ENCODE measurements at regions not wholly inside any gene's neighbourhood (a gene's known extent, or its start where the extent isn't known, plus 50 kb on each side); places are given as distances from the start of the nearest gene placed in this dataset.
"Not testable (repeated sequence)": the region's sequence is repeated elsewhere in the genome, so short reads cannot be mapped to it uniquely, and the experiment has no call there.

- CTCF ChIA-PET = no interaction called here
- no peaks in the 10 kb centered on the region for H3K4me1 Mint-ChIP-seq (ENCODE audit: low read depth)
- no peak overlapping the region for H3K27ac Mint-ChIP-seq
- no peaks in the 10 kb centered on the region for H3K27me3 Mint-ChIP-seq (ENCODE audit: low read depth)
- no peak for DNase-seq
- H3K4me3 Mint-ChIP-seq = no peak overlapping the region
- H3K9me3 Mint-ChIP-seq = peaks cover 4% of the 10 kb centered on the region
- no peaks in the 10 kb centered on the region for H3K36me3 Mint-ChIP-seq (ENCODE audit: low read depth)
- intact Hi-C loops (cut with micrococcal nuclease) = no loop called here
Measured at GRCh38 chr16:58912571-58912970, 178.5 kb upstream of the GOT2 start.

DNA sequence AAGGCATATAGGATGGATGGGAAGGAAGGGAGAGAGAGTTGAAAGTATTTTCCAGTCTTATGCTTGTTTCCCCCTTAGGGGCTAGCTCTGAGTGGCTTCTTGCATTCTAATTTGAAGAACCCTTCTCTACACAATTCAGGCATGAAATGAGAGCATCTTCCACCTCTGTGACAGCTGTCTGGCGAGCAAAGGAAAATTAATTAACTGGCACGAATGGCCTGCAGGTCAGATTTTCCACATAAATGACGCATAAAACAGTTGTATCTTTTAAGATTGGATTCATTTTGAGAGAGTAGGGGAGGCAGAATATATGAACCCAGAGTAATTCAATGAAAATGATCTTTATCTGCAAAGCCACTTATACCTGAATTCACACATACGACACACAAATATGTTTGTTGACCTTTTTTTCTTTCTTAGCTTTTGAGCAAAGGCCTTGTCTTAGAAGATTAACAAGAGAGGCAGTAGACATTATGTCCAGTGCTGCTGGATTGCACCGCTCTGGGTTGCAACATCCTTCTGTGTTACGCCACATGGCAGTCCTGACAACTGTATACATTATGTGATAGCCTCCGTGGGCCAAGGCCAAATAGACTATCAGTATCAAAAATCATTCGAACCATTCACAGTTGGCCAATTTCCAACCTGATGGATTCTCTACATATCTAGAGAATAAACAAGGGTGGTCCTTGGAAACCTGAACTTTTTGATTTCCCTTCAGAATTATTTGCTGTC lies 173.0 kb upstream of the GOT2 start:
- H3K4me3 Mint-ChIP-seq = no peak overlapping the region
- no peak for DNase-seq
- H3K36me3 Mint-ChIP-seq (ENCODE audit: low read depth) = no peaks in the 10 kb centered on the region
- intact Hi-C loops (cut with micrococcal nuclease) = no loop called here
- no peaks in the 10 kb centered on the region for H3K27me3 Mint-ChIP-seq (ENCODE audit: low read depth)
- no peaks in the 10 kb centered on the region for H3K9me3 Mint-ChIP-seq
- CTCF ChIA-PET = no interaction called here
- no peak overlapping the region for H3K27ac Mint-ChIP-seq
- H3K4me1 Mint-ChIP-seq (ENCODE audit: low read depth) = no peaks in the 10 kb centered on the region

- CTCF ChIA-PET = no interaction called here
- no peak overlapping the region for H3K27ac Mint-ChIP-seq
- no peaks in the 10 kb centered on the region for H3K4me1 Mint-ChIP-seq (ENCODE audit: low read depth)
Measured at GRCh38 chr16:58904291-58904690, 170.2 kb upstream of the GOT2 start.

DNA sequence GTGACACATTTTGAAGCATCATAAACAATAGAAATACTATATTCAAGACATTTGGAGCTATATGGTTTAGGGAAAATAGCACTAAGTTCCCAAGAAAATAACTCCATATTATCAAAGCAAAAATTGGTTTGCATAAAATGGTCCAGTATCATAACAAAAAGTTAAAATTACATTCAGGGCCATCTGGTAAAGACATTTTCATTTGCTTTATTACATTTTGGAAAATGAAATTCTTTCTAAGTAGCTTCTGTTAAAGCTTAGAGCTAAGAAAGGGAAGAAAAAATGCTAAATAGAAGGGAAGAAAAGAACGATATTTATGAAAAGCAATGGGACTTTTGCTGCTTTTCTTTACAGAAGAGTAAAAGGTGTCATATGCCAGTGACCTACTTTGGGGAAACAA lies 155.4 kb upstream of the GOT2 start:
- intact Hi-C loops (cut with micrococcal nuclease) = no loop called here
- Mint-ChIP-seq H3K9me3 (no peaks in the 10 kb centered on the region), H3K27ac (no peak overlapping the region), H3K27me3 (ENCODE audit: low read depth) (no peaks in the 10 kb centered on the region), H3K36me3 (ENCODE audit: low read depth) (no peaks in the 10 kb centered on the region), H3K4me3 (no peak overlapping the region), H3K4me1 (ENCODE audit: low read depth) (no peaks in the 10 kb centered on the region)
- CTCF ChIA-PET = interaction anchor here (0.6 kb wide), 1 partner anchor 1116 kb away, joined by 3 read pairs; no protein-coding TSS in a partner anchor
- DNase-seq = no peak

More at GRCh38 chr16:58904291-58904690, 170.2 kb upstream of the GOT2 start:
- Mint-ChIP-seq H3K9me3 (no peaks in the 10 kb centered on the region), H3K27me3 (ENCODE audit: low read depth) (peaks cover 4% of the 10 kb centered on the region), H3K4me3 (no peak overlapping the region), H3K36me3 (ENCODE audit: low read depth) (no peaks in the 10 kb centered on the region)
- DNase-seq = no peak
- intact Hi-C loops (cut with micrococcal nuclease) = no loop called here

DNA sequence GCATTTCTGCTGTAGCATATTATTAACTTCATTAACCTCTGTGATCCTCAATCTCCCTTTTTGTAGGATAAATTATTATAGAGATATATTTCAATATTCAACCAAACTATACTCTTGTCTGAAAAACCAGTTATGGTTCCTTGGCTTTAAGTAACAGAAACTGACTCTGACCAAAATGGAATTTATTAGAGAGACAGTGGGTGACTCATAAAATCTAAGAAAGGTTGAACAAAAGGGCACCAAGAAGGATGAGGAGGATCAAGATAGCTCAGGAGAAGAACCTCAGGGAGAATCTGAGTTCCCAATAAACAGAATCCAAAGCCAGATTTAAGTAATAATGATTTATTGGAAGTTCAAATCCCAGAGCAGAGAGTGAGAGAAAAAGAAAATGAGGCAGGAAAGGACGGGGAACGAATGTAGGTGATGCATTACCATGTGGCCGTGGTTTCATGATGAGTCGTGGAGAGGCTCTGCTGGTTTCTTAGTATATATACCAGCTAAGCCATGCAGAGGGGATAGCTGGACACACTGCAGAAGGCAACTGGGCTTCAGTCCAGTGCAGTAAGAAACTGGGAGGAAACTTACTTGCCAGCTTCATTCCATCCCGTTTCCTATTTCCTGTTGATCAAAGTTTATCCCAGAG lies 151.5 kb upstream of the GOT2 start:
- no peaks in the 10 kb centered on the region for H3K4me1 Mint-ChIP-seq (ENCODE audit: low read depth)
- H3K27ac Mint-ChIP-seq = no peak overlapping the region
- no peaks in the 10 kb centered on the region for H3K36me3 Mint-ChIP-seq (ENCODE audit: low read depth)
- CTCF ChIA-PET = no interaction called here
- DNase-seq = no peak
- no peak overlapping the region for H3K4me3 Mint-ChIP-seq
- intact Hi-C loops (cut with micrococcal nuclease) = no loop called here
- peaks cover 7% of the 10 kb centered on the region for H3K27me3 Mint-ChIP-seq (ENCODE audit: low read depth)
- no peaks in the 10 kb centered on the region for H3K9me3 Mint-ChIP-seq

GRCh38 chr16:58884141-58884540 lies 150.0 kb upstream of the GOT2 start:
- intact Hi-C loops (cut with micrococcal nuclease) = no loop called here
- H3K4me3 Mint-ChIP-seq = no peak overlapping the region
- no peaks in the 10 kb centered on the region for H3K9me3 Mint-ChIP-seq
- peaks cover 7% of the 10 kb centered on the region for H3K27me3 Mint-ChIP-seq (ENCODE audit: low read depth)
- H3K4me1 Mint-ChIP-seq (ENCODE audit: low read depth) = no peaks in the 10 kb centered on the region
- CTCF ChIA-PET = no interaction called here
- H3K36me3 Mint-ChIP-seq (ENCODE audit: low read depth) = no peaks in the 10 kb centered on the region
- H3K27ac Mint-ChIP-seq = no peak overlapping the region
- no peak for DNase-seq

GRCh38 chr16:58883131-58883530 lies 149.0 kb upstream of the GOT2 start:
- Mint-ChIP-seq H3K4me3 (no peak overlapping the region), H3K27ac (no peak overlapping the region), H3K36me3 (ENCODE audit: low read depth) (no peaks in the 10 kb centered on the region), H3K27me3 (ENCODE audit: low read depth) (peaks cover 7% of the 10 kb centered on the region), H3K9me3 (no peaks in the 10 kb centered on the region), H3K4me1 (ENCODE audit: low read depth) (no peaks in the 10 kb centered on the region)
- DNase-seq = no peak
- CTCF ChIA-PET = no interaction called here
- intact Hi-C loops (cut with micrococcal nuclease) = no loop called here

DNA sequence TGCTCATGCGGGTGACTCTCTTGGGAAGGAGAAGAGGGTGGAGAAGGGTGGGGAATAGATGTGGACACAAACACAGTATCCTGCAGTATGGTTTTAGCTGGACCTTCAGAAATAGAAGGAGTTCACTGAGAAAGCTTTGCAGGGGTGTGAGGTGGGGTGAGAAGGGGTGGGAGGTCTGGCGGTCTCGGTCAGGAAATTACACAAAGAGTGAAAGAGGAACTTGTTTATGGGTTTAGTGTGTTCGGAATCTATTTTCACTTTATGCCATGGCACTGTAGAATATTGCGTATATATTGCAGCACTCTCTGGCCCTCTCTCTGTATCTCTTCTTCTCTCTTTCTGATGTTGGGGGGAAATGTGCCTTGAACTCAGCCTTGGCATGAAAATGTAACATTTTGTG lies 148.2 kb upstream of the GOT2 start:
- no peaks in the 10 kb centered on the region for H3K36me3 Mint-ChIP-seq (ENCODE audit: low read depth)
- no peaks in the 10 kb centered on the region for H3K9me3 Mint-ChIP-seq
- no peak overlapping the region for H3K27ac Mint-ChIP-seq
- intact Hi-C loops (cut with micrococcal nuclease) = no loop called here
- CTCF ChIA-PET = interaction anchor here (0.6 kb wide), 1 partner anchor 94 kb away, joined by 3 read pairs; no protein-coding TSS in a partner anchor
- no peaks in the 10 kb centered on the region for H3K4me1 Mint-ChIP-seq (ENCODE audit: low read depth)
- no peak overlapping the region for H3K4me3 Mint-ChIP-seq
- peaks cover 7% of the 10 kb centered on the region for H3K27me3 Mint-ChIP-seq (ENCODE audit: low read depth)
- no peak for DNase-seq

GRCh38 chr16:58878641-58879040 lies 144.5 kb upstream of the GOT2 start:
- H3K36me3 Mint-ChIP-seq (ENCODE audit: low read depth); H3K9me3 Mint-ChIP-seq; H3K27ac Mint-ChIP-seq; DNase-seq; H3K4me3 Mint-ChIP-seq; H3K4me1 Mint-ChIP-seq (ENCODE audit: low read depth); intact Hi-C loops (cut with micrococcal nuclease); H3K27me3 Mint-ChIP-seq (ENCODE audit: low read depth): not testable (repeated sequence)
- CTCF ChIA-PET = interaction anchor here (0.7 kb wide), 1 partner anchor 63 kb away, joined by 3 read pairs; no protein-coding TSS in a partner anchor

- no peak for DNase-seq
- no peak overlapping the region for H3K4me3 Mint-ChIP-seq
- H3K27ac Mint-ChIP-seq = no peak overlapping the region
- intact Hi-C loops (cut with micrococcal nuclease) = no loop called here
- no peaks in the 10 kb centered on the region for H3K36me3 Mint-ChIP-seq (ENCODE audit: low read depth)
- no peaks in the 10 kb centered on the region for H3K27me3 Mint-ChIP-seq (ENCODE audit: low read depth)
- H3K4me1 Mint-ChIP-seq (ENCODE audit: low read depth) = no peaks in the 10 kb centered on the region
- CTCF ChIA-PET = no interaction called here
- peaks cover 2% of the 10 kb centered on the region for H3K9me3 Mint-ChIP-seq
Measured at GRCh38 chr16:58866935-58867334, 132.8 kb upstream of the GOT2 start.

- CTCF ChIA-PET = no interaction called here
- H3K36me3 Mint-ChIP-seq (ENCODE audit: low read depth) = no peaks in the 10 kb centered on the region
- H3K4me3 Mint-ChIP-seq = no peak overlapping the region
- no peaks in the 10 kb centered on the region for H3K4me1 Mint-ChIP-seq (ENCODE audit: low read depth)
- no peaks in the 10 kb centered on the region for H3K27me3 Mint-ChIP-seq (ENCODE audit: low read depth)
- peaks cover 2% of the 10 kb centered on the region for H3K9me3 Mint-ChIP-seq
- intact Hi-C loops (cut with micrococcal nuclease) = no loop called here
- no peak overlapping the region for H3K27ac Mint-ChIP-seq
- DNase-seq = no peak
Measured at GRCh38 chr16:58863761-58864160, 129.6 kb upstream of the GOT2 start.

- CTCF ChIA-PET = no interaction called here
- Mint-ChIP-seq H3K27me3 (ENCODE audit: low read depth) (no peaks in the 10 kb centered on the region), H3K9me3 (peaks cover 2% of the 10 kb centered on the region), H3K27ac (no peak overlapping the region), H3K36me3 (ENCODE audit: low read depth) (no peaks in the 10 kb centered on the region), H3K4me1 (ENCODE audit: low read depth) (no peaks in the 10 kb centered on the region), H3K4me3 (no peak overlapping the region)
- DNase-seq = no peak
- intact Hi-C loops (cut with micrococcal nuclease) = no loop called here
Measured at GRCh38 chr16:58863042-58863441, 128.9 kb upstream of the GOT2 start.

DNA sequence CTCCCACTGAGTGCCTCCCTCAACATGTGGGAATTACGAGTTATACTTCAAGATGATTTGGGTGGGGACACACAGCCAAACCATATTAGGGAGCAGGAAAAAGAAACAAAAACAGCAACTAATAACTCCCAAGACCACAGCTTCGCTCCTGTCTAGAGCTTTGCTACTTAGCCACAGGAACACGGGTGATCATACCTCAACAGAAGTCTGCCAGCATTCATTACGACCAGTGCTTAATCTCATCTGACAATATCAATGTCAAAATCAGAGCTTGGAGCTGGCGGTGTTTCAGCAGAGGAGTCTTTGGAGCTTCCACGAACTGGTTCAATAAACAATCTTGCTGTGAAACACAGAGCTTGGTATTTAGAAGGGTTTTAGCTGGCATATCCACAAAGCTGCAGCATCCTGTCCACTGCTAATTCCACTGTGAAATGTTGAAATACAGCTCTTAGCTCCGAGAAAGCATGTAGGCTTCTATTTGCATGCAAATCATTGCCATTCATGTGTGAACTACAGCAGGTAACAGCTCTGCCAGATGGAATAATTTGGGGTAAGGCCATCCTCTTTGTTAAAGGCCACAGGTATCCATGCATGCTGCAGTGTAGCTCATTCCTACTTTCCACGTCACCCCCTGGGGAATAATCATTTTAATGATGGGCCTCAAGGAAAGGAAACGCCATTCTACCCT lies 128.4 kb upstream of the GOT2 start:
- no peaks in the 10 kb centered on the region for H3K27me3 Mint-ChIP-seq (ENCODE audit: low read depth)
- H3K27ac Mint-ChIP-seq = no peak overlapping the region
- no peaks in the 10 kb centered on the region for H3K36me3 Mint-ChIP-seq (ENCODE audit: low read depth)
- H3K9me3 Mint-ChIP-seq = peaks cover 2% of the 10 kb centered on the region
- DNase-seq = no peak
- CTCF ChIA-PET = no interaction called here
- H3K4me3 Mint-ChIP-seq = no peak overlapping the region
- intact Hi-C loops (cut with micrococcal nuclease) = no loop called here
- no peaks in the 10 kb centered on the region for H3K4me1 Mint-ChIP-seq (ENCODE audit: low read depth)
